GM18870 (cell line): ENCODE measurements at regions not wholly inside any gene's neighbourhood (a gene's known extent, or its start where the extent isn't known, plus 50 kb on each side); places are given as distances from the start of the nearest gene placed in this dataset.
"Not testable (repeated sequence)": the region's sequence is repeated elsewhere in the genome, so short reads cannot be mapped to it uniquely, and the experiment has no call there.

Experiments
- ATAC-seq: cut with Tn5 transposase; IDR thresholded peaks from one replicate; pipeline ENCODE4 v1.9.1; 2021; ENCODE audit warnings: moderate library complexity; ENCODE audit not compliant: unreplicated experiment

DNA sequence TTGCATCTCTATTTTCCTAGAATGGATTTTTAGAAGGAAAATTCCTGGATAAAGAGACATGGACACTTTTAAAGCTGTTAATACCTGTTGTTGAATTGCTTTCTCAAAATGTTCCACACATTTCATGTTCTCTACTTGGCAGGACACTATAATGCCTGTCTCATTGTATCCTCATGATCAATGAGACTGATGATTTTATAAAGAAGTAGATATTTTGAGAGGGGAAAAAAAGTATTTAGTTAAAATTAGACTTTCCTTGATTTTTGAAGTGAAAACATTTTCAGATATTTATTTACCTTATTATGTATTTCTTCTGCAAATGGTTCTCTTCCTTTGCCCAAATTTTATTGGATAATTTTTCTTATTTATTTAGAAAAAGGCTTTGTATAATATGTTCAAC lies 242.5 kb downstream of the MYCN start:
- no peak for ATAC-seq

DNA sequence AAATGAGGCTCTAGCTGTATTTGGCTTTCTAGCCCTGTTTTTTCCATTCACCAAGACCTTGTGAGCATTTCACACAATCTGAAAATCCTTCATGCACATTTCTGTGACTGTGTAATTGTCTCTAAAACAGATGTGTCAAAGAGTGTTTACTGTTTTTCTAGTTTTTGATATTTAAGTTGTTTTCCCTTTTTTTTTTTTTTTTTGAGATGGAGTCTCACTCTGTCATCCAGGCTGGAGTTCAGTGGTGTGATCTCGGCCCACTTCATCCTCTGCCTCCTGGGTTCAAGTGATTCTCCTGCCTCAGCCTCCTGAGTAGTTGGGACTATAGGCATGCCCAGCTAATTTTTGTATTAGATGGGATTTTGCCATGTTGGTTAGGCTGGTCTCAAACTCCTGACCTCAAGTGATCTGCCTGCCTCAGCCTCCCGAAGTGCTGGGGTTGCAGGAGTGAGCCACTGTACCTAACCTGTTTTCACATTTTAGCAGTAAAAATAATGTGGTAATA lies 242.0 kb downstream of the MYCN start:
- ATAC-seq, result not testable (repeated sequence)

DNA sequence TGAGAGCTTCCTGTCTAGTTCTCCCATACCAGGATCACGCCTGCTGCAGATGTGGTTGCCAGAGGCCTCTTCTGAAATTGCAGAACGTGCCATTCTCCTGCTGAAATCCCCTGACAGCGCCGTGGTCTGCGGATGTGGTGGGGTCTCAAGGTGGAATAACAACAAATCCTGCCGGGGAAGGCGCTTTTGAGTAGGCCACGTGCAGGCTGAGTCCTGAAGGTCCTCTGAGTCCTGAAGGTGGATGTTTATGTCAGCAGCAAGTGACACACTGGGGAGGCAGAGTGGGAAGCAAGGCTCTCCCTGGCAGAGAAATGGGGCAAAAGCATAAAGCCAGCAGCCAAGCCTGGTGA lies 241.4 kb downstream of the MYCN start:
- ATAC-seq, result no peak

DNA sequence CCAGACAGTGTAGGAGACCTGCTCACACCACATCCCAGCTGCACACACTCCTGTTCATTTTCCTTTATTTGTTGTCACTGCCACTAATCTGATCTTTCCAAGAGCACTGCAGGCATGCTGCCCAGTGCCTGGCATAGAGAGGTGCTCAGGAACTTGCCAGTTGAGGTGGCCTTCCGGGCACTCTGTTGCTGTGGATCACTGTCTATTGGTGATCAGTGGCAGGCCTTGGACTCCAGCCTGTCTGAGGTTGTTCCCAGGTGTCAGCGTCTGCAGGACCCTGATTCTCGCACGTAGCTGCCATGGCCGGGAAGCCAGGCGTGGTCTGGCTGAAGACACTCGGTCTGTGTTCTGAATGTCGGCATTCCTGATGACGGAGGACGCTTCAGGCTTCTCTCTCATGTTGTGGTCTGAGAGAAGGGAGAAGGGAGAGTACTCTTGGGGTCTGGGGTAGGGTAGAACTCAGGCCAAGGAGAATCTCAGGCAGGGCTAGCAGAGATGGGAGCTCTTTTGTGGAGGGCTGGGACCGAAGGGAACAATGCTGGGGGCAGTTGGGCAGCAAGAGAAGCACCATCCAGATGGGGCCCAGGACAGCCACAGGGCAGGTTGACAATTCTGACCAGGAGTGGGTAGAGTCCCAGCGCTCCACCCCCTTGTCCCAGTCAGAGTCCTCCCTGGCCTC lies 240.9 kb downstream of the MYCN start:
- ATAC-seq, result no peak

DNA sequence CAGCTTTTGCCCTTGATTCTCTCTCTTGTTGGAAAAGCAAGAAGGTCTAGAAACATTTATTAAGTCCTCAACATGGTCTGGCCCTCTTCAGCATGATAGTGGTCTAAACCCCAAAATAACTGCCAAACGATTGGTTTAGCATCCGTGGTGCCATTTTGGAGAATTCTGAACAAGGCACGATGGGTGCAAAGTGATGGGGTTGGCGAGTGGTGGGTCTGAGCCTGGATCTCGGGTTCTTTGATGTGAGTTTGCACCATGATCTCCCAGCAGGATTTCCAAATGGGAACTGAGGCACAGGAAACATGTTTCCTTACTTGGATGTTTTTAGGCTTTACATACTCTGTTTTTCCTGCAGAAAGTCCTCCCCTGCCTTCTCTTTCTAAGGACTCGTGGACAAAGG lies 240.3 kb downstream of the MYCN start:
- no peak for ATAC-seq

DNA sequence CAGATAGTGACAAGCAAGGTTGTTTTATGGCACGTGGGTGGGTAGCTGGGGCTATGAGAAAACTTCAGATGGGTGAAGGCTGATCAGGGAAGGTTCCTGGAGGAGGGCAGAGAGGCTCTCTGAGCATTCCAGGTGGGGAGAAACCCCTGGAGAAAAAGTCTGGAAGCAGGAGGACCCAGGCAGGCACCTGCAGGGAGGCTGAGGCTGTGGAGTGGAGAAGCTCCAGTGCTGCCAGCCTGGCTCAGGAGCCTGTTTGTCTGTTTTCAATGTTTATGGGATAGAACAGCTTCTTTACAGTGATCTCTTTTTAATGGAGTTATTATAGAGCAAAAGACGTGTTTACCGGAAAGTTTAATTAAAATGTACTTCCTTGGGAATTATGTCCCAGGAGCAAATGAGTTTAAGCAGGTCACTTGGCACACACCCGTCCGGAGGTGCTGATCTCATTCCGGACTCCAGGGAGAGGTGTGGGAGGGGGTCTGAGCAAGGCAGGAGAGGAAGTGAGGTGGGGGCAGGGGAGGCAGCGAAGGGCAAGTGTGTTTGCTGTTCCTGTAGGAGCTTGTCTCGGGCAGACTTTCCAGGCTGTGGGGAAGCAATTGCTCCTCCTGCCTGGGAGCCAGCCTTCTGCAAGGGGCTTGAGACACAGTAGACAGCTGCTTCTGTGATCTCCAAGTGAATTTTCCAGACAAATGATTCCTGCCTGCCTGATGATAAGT lies 239.5 kb downstream of the MYCN start:
- ATAC-seq, result no peak

DNA sequence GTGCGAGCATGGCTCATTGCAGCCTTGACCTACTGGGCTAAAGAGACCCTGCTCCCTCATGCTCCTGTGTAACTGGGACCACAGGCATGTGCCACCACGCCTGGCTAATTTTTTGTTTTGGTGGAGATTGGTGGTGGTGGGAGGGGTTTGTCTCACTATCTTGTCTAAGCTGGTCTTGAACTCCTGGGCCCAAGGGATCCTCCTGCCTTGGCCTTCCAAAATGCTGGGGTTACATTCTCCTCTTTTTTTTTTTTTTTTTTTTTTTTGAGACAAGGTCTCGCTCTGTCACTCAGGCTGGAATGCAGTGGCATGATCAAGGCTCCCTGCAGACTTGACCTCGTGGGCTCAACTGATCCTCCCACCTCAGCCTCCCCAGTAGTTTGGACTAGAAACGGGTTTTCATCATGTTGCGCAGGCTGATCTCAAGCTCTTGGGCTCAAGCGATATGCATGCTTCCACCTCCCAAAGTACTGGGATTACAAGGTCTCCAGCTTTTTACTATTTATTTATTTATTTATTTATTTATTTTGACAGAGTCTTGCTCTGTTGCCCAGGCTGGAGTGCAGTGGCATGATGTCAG lies 238.3 kb downstream of the MYCN start:
- ATAC-seq, result no peak

DNA sequence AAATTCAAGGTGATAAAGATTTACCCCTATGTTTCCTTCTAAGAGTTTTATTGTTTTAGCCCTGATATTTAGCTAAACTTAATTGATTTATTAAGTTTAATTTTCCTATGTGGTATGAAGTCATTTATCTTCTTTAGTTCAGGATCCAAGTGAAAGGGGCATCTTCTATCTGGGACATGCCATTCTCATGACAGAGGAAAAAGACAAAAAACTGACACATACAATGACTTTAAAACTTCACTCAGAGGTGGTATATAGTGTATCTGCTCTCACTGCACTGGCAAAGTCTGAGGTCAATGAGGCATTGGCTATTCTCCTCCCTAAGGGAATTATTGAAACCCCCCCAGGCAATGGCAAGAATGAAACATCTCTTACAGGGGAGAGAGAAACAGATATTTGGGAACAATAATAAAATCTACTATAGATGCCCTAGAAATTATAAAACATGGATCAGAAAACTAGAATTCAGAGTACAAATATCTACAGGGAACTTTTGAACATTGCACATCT lies 237.4 kb downstream of the MYCN start:
- ATAC-seq, result no peak

DNA sequence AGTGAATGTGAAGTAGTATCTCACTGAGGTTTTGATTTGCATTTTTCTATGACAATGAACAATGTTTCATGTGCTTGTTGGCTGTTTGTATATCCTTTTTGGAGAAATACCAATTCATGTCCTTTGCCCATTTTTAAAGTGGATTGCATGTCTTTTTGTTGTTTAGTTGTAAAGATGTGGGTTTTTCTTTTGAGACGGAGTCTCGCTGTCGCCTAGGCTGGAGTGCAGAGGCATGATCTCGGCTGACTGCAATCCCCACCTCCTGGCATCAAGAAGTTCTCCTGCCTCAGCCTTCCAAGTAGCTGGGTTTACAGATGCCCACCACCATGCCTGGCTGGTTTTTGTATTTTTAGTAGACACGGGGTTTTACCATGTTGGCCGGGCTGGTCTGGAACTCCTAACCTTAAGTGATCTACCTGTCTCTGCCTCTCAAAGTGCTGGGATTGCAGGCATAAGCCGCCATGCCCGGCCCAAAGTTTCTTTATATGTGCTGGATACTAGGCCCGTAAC lies 236.7 kb downstream of the MYCN start:
- ATAC-seq, result no peak

DNA sequence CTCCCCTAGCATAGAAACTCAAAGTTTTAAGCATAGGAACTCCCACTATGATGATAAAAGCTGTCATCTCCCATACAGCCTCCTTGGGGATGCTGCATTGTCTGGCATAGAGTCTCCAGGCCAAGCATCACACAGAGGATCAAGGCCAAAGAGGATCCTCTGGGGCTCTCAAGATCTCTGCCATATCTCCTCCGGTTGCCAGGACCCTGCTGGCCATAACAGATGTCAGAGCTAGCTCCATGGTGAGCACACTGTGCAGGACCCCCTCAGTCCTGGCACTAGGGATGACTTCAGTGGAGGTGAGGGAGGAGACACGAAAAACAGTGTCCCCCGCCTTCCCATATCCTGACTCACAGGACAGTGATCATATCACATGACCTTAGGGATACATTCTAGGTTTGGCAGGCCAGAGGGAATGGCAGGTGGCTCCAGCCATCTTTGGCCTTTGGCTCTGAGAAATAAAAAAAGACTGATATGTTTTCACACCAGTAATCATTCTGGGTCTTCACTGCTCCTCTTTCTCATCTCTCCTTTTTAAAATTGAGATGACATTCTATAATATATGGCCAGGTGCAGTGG lies 235.0 kb downstream of the MYCN start:
- ATAC-seq, result no peak

DNA sequence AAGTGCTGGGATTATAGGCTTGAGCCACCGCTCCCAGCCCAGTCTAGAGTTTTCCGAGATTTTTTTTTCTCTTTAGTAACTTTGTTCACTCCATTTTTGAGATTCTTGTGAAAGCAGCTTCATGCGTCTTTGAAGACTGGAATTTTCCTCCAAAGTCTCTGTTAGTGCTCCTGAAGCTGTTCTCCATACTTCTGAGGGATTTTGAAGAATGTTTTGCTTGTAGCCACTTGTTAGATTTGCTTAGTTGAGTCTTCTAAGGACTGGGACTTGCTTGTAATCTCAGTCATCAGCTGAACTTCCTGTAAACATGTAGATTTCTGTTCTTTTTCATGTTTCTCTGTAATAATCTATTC lies 234.3 kb downstream of the MYCN start:
- ATAC-seq, result no peak

DNA sequence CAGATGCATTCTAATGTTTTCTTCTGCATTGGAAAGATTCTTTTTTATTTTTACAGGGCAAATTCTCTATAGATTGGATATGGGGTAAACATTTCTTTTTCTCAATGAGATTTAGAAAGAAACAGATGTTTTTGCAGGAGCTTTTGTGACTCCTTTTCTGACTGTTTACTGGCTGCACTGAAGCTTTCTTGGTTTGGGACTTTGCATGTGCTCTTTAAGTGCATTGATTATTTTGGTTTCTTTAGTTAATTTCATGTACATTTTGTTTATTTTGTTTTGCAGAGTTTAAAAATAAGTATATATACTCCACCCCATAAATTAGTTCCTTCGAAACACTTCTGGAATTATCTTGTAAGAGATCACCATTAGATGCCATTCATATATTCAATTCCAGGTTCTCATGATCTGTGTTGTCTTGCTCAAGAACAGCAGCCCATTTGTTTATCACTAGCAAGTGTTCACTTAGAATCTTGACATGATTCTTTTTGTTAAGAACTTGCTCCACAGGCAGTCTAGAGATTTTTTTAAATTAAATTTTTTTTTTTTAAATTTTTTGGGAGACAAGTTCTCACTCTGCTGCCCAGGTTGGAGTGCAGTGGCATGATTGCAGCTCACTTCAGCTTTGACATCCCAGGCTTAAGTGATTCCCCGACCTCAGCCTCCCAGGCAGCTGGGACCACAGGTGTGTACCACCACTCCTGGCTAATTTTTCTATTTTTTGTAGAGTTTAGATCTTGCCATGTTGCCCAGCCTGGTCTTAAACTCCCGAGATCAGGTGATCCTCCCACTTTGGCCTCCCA lies 233.7 kb downstream of the MYCN start:
- ATAC-seq, result no peak

DNA sequence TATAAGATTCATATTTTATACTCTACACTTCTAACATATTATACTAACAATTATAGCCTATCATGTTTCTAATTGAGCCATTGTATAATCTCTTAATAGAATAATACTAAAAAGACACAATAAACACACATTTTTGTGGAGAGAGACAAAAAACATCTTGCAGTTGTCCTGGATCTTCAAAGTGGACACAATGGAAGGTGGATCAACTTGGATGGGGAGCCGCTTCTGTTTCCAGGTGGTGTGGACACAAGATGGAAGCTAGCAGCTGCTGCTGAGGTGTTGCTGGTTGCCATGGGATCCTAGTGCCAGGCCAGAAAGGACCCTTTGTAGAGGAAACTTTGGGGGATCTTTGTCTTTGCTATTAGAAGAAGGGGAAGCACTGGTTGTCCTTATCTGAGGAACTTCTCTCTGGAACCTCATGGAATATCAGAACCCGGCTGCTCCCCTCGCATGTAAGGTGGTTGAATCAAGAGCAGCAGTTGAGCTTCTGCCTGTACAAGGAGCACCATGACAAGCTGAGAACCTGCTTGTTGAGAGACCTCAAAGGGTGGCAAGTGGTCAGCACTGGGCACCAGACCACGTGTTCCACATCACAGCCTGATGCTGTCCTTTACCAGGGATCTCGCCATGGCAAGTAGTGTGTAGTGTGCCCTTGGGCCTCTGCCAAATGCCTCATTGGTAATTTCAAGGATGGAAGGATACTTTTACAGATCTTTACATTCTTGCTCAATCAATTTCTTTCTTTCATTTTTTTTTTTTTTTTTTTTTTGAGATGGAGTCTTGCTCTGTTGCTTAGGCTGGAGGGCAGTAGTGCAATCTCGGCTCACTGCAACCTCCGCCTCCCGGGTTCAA lies 232.2 kb downstream of the MYCN start:
- no peak for ATAC-seq

DNA sequence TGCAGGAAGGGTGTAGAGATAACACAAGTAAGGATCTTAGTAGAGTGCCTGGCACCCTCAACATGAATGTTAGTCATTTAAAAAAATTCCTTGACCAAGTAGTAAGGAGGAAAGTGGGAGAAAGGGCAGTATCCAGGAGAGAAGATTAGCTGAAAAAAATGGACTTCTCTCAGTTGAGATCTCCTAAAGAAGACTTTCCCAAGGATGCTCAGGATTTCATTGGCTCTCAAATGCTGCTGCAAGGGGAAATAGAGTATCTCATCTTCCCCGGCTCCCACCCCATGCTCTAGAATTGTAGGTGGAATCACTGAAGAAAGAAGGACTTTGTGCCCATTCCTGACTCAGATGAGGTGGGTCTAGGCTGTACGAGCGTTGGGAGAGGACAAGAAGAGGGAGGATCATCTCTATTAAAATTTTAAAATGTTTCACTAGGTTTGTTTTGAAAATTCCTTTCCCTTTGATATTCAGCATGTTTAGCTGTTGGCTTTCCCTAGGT lies 231.1 kb downstream of the MYCN start:
- no peak for ATAC-seq

DNA sequence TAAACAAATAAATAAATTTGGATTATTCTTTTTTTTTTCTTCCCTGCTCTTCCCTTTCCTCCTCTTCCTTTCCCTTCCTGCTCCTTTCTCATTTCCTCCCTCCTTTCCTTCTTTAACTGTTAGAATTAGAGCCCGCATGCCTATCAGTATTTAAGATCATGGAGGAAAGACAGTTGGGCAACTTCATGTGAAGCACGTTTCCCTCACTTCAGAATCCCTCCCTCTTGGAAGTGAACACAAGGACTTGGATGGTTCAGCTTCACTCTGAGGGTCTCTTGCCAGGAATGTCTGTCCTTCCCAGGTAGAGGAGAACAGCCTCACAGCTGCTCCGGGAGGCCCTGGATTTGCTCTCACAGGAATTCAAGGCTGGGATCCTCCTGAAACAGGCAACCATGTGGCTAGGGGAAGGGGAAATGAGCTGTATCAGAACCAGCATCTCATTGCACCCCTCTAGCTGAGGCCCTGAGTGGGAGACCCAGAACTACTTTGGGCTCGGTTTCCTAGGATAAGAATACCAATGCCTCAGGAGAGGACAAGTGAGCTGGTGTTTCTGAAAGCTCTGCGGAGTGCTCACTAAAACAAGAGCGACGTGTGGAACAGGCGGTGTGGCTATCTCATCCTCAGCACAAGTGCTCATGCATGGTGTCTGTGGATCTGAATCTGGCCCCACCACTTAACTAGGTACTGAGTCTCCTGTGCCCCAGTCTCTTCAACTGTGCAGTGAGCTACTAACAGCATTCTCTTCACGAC lies 230.5 kb downstream of the MYCN start:
- no peak for ATAC-seq

DNA sequence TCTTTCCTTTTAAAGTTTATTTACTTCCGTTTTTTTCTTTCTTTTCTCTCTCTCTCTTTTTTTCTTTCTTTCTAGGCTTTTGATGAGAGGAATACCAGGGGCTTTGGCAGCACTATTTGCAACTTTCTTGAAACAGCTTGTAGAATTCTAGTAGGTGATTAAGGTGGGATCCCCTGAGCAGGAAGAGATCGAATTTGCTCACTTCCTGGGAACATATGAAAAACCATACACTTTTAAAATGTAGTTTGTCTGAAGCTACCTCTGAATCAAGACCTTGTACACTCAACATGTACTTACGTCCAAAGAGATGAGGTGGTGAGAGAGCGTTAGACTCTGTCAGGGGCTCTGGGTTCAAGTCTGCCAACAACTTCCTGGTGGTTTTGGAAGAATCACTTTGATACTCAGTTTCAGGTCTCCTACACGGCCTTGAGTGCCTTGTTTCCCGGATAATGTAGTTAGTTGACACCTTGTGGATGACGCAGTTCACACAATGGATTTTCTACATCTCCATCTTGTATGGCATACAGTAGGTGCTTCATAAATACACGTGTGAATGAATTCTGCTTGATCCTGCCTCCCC lies 229.1 kb downstream of the MYCN start:
- no peak for ATAC-seq

DNA sequence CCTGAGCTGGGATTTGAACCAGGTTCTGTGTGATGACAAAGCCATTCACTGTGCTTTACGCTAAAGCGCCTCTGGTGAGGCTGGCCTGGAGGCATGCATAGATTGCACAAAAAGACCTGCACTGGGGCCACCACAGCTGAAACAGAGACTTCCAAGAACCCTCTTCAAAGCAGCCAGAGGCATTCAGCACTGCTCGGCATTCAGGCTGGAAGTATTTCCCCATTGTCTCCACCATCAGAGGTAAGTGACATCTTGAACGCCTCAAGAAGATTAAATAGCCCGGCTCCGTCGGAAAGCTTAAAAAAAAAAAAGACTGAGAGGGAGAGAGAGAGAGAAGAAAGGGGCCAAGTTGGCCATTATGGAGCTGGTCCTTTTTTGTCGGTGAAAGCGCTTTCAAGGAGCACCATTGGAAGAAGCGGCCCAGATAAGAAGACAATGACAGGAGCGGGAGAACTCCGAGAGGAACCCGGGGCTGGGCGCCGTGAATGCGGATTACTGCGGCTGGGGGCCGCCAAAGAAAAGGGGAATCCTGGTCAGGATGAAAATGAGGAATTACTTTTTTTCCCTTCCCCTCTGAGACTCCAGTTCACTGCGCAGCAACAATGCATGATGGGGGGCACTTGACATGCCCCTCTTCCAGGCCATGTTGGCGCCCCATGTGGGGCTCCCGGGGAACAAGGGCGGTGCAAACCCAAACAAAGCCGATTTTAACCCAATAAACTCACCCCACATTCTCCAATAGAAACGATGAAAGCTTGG lies 228.3 kb downstream of the MYCN start:
- ATAC-seq, result no peak

DNA sequence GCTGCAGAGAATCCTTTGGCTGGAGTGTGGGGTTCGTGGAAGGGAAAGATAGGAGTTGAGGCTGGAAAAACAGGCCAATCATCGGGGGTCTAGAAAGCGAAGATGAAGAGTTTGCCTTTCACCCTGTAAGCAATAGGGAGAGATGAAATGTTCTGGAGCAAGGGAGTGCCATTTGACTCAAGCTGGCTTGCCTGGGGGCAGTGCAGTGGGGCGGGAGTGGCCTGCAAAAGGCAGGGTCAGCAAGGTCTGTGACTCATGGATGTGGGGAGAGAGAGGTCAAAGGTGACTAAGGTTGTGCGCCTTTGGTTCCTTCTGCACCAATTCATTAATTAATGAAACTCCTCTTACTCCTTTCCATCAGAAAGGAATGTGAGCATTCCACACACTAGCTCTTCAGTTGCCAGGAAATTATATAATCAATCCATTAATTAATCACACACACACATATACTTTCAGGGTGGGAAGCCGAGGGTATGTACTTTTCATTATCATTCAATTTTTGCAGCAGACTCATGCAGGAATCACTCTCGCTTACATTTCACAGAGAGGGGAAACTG lies 227.6 kb downstream of the MYCN start:
- ATAC-seq, result no peak
